GM12864 (cell line): ENCODE measurements at regions not wholly inside any gene's neighbourhood (a gene's known extent, or its start where the extent isn't known, plus 50 kb on each side); places are given as distances from the start of the nearest gene placed in this dataset.

ENCODE experiments used
- DNase-seq: peaks from one replicate; pipeline ENCODE4 v3.0.0-alpha.2; 2011; ENCODE audit warnings: low read depth
- H3K4me3 ChIP-seq: 2 replicates; pipeline ENCODE4 v1.5.1; 2011; ENCODE audit warnings: mild to moderate bottlenecking, low read depth, low read length, control low read depth
- TF ChIP-seq, protein P1 (sequence below): IDR thresholded peaks from 2 replicates; pipeline ENCODE4 v1.5.1; 2011; ENCODE audit warnings: low read depth, mild to moderate bottlenecking, moderate library complexity, low read length, control low read depth, inconsistent platforms; ENCODE audit errors: missing control alignments

DNA sequence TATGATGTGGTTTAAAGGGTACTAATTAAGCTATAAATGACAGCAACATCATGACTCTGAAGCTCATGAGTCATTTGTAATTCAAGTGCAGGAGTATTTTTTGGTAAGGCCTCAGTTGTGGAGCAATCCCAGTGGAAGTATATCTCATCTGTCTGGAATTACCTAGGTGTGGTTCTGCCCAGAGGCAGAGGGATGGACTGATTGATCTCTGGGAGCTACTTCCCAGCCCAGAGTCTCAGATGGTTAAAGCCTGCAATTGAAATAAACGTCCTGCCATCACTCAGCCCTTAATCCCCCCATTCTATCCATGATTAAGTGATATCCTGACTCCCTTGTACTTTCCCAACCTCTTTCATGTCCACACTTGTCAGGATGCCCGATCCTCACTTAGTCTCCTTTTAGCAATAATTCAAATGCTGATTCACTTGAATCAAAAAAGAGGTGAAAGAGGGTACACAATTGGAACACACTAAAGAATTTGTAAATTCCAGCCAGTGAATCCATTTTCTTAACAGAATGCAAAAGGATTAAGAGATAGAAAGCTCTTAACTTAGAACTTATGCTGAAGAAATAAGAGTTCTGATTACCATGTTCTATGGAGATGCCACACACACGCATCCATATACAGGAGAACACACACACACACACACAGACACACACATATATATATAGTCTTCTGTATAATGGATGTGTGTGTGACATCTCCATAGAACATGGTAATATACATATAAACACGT, 664.4 kb downstream of the NYAP2 start:
- TF ChIP-seq, protein P1, sequence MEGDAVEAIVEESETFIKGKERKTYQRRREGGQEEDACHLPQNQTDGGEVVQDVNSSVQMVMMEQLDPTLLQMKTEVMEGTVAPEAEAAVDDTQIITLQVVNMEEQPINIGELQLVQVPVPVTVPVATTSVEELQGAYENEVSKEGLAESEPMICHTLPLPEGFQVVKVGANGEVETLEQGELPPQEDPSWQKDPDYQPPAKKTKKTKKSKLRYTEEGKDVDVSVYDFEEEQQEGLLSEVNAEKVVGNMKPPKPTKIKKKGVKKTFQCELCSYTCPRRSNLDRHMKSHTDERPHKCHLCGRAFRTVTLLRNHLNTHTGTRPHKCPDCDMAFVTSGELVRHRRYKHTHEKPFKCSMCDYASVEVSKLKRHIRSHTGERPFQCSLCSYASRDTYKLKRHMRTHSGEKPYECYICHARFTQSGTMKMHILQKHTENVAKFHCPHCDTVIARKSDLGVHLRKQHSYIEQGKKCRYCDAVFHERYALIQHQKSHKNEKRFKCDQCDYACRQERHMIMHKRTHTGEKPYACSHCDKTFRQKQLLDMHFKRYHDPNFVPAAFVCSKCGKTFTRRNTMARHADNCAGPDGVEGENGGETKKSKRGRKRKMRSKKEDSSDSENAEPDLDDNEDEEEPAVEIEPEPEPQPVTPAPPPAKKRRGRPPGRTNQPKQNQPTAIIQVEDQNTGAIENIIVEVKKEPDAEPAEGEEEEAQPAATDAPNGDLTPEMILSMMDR: no peak
- H3K4me3 ChIP-seq: no peak overlapping the region
- no peak for DNase-seq

DNA sequence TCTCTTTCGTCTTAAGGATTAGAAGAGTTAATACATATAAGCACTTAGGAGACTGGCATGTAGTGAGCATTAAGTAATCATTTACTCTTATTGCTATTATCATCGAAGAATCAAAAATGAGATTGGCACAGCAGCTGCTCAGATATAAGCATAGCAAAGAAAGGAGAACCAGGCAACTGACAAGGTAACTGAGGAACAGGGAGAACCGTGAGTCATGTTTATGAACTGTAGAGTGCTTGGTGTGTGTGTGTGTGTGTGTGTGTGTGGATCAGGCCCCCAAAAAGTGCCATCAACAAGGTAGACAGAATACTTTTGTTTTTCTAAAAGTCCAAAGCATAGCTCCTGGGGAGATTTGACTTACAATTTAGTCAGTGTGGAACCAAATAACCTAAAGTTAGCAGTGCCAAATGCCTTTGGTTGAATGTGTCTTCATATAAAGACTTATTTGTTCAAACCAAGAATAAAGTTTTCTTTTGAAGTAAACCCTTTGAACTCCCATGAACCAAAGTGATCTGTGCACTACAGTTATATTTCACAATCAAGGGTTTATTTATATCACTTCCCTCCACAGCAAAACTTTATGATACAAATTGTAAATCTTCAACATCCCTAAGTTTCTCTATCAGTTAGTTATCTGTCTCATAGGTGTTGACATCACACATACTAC, 660.6 kb downstream of the NYAP2 start:
- DNase-seq: no peak
- H3K4me3 ChIP-seq: no peak overlapping the region
- TF ChIP-seq, protein P1: no peak

DNA sequence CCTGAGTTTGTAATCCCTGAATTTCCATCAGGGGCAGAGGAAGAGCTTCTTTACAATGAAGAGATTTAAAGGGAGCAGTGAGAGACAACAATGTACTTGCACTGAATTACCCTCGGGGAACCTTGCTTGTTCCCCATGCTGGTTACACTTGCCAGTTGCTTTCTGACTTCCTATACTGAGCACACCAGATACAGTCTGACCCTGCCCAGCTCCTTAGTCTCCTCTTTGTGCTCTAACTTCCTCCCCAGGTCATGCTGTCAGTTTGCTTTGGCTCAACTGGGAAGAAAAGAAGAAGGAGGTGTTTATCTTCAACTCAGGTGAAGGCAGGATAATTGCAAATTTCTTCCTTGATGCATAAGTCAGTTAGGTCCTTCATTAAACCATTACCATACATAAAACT, 658.4 kb downstream of the NYAP2 start:
- no peak overlapping the region for H3K4me3 ChIP-seq
- TF ChIP-seq, protein P1: no peak
- no peak for DNase-seq

DNA sequence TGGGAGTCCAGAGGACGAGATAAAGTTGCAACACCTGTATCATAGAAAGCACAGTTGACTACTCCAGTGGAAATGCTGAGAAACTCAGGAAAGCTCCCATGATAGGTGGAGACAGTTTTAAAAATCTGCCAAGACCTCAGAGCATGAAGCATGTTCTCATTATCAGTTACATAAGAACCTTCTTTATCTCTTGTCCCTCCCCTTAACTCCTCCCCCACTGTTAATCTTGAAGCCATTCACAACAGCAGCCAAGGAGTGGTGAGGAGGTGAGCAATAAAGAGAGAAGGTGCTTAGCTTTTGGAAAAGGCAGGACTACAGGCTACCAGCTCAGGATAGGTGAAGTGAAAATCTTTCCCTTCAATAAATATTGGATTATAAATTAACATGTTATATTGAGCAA, 657.9 kb downstream of the NYAP2 start:
- no peak for DNase-seq
- H3K4me3 ChIP-seq: no peak overlapping the region
- TF ChIP-seq, protein P1: no peak

DNA sequence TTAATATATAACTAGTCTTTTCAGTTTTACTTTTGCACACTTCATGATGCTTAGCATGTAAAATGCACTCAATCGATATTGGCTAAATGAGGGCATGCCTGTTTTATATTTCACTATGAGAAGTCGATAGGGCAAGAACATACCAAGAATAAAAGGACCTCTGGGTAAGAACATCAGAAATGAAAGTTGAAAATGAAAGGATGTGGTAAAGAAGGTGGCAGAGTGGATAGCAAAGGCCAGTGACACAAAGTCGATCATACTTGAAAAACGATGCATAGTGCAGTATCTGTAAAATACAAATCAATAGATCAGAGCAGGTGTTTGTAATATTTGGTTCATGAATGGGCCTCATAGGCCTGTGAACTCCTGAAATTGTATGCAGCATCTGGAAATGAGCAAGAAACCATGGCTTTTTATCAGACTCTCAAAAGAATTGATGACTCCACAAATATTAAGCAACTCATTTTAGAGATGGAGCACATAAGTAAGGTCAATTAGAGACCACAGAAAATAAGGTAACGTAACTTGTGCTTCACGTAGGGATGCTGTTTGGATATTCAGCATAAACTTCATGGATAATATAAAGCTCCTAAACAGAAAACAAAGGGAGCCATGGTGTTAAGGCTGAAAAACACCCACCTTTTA, 653.4 kb downstream of the NYAP2 start:
- no peak for DNase-seq
- no peak overlapping the region for H3K4me3 ChIP-seq
- TF ChIP-seq, protein P1: no peak

DNA sequence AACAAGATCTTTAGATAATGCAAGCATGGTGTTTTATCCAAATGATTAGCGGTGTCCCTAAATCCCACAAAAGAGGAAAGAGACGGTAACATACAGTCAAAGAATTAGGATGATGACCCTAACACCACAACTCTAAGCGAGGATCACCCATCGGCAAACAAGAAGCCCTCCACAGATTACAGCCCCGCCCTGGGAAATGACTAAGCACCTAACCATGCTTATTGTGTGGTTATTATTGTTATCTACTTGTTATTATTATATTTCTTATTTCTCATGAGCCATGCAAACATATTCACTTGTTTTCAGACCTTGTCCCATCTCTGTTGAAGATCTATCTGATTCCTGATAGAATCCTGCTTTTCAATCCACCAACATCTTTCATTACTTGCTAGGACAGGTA, 651.3 kb downstream of the NYAP2 start:
- TF ChIP-seq, protein P1: no peak
- DNase-seq: no peak
- H3K4me3 ChIP-seq: no peak overlapping the region
